IMR-90 (cell line): ENCODE measurements at regions not wholly inside any gene's neighbourhood (a gene's known extent, or its start where the extent isn't known, plus 50 kb on each side); places are given as distances from the start of the nearest gene placed in this dataset.
A peak's percentile ranks its signal among the peaks of the same experiment; 100 is the strongest.

Experiments
- ATAC-seq: fragments of 200-7000 bp; cut with Tn5 transposase; 2 replicates; pipeline ENCODE4 v1.9.1; 2020; ENCODE audit warnings: low read depth, mild to moderate bottlenecking, moderate library complexity
- BruUV-seq: library from RNA; stranded (reverse); fragments of 400-500 nt; replicated peaks from 2 replicates; lab custom pipeline; 2021; lab: Mats Ljungman, UMichigan
- CTCF ChIA-PET: fragments of 300-600 bp; formaldehyde crosslinking; extraction: SDS; loops from one replicate; lab custom pipeline; 2021; ENCODE audit warnings: antibody characterized with exemption; lab: Yijun Ruan, JAX
- POLR2A ChIA-PET: fragments of 300-600 bp; sonication (Branson Sonifier 250); formaldehyde crosslinking; loops from one replicate; lab custom pipeline; 2022; ENCODE audit warnings: antibody characterized with exemption; ENCODE audit not compliant: unreplicated experiment; lab: Charles Lee
- DNase-seq: peaks from one replicate; pipeline ENCODE4 v3.0.0; 2013
- H2AFZ ChIP-seq: replicated peaks from 2 replicates; pipeline ENCODE3; 2013; ENCODE audit warnings: low read length, mild to moderate bottlenecking; ENCODE audit not compliant: poor library complexity
- H2AK5ac ChIP-seq: 2 replicates; pipeline ENCODE4 v1.6.1; 2013; ENCODE audit warnings: low read depth, low read length, inconsistent platforms
- H2AK9ac ChIP-seq: replicated peaks from 2 replicates; pipeline ENCODE3; 2013; ENCODE audit warnings: mild to moderate bottlenecking, low read depth, low read length, moderate library complexity; ENCODE audit not compliant: poor library complexity
- H2BK120ac ChIP-seq: 2 replicates; pipeline ENCODE4 v1.6.1; 2013; ENCODE audit warnings: low read depth, low read length, inconsistent platforms
- H2BK15ac ChIP-seq: 3 replicates; pipeline ENCODE4 v1.6.1; 2013; ENCODE audit warnings: low read depth, low read length, inconsistent platforms
- H2BK20ac ChIP-seq: 2 replicates; pipeline ENCODE4 v1.6.1; 2013; ENCODE audit warnings: low read depth, mild to moderate bottlenecking, inconsistent platforms, low read length, moderate library complexity
- H2BK5ac ChIP-seq: 2 replicates; pipeline ENCODE4 v1.6.1; 2013; ENCODE audit warnings: mild to moderate bottlenecking, low read depth, low read length, inconsistent platforms; ENCODE audit not compliant: poor library complexity, severe bottlenecking
- H3K14ac ChIP-seq: replicated peaks from 2 replicates; pipeline ENCODE4 v1.6.1; 2013; ENCODE audit warnings: low read depth, low read length, inconsistent platforms
- H3K18ac ChIP-seq: 2 replicates; pipeline ENCODE4 v1.6.1; 2013; ENCODE audit warnings: low read depth, low read length, control low read depth
- H3K23ac ChIP-seq: 2 replicates; pipeline ENCODE4 v1.6.1; 2013; ENCODE audit warnings: low read depth, low read length, inconsistent platforms
- H3K27ac ChIP-seq: 2 replicates; pipeline ENCODE4 v1.5.1; 2013; ENCODE audit warnings: mild to moderate bottlenecking, control low read depth, low read length; ENCODE audit not compliant: insufficient read depth
- H3K27me3 ChIP-seq: 2 replicates; pipeline ENCODE4 v1.6.1; 2013; ENCODE audit warnings: low read length; ENCODE audit not compliant: control insufficient read depth, insufficient read depth
- H3K36me3 ChIP-seq: 2 replicates; pipeline ENCODE4 v1.6.1; 2013; ENCODE audit warnings: low read length, mixed read lengths; ENCODE audit not compliant: control insufficient read depth, insufficient read depth
- H3K4ac ChIP-seq: 2 replicates; pipeline ENCODE4 v1.6.1; 2013; ENCODE audit warnings: low read depth, low read length, inconsistent platforms
- H3K4me1 ChIP-seq: 2 replicates; pipeline ENCODE4 v1.6.1; 2013; ENCODE audit warnings: low read length, mixed read lengths; ENCODE audit not compliant: control insufficient read depth, insufficient read depth
- H3K4me2 ChIP-seq: 2 replicates; pipeline ENCODE4 v1.6.1; 2013; ENCODE audit warnings: low read depth, mild to moderate bottlenecking, control low read depth, low read length, moderate library complexity
- H3K4me3 ChIP-seq: 2 replicates; pipeline ENCODE4 v1.5.1; 2013; ENCODE audit warnings: low read depth, mild to moderate bottlenecking, control low read depth, low read length, moderate library complexity; ENCODE audit not compliant: insufficient read depth
- H3K56ac ChIP-seq: 2 replicates; pipeline ENCODE4 v1.6.1; 2013; ENCODE audit warnings: low read length, inconsistent platforms; ENCODE audit not compliant: insufficient read depth; ENCODE audit errors: extremely low read depth
- H3K79me1 ChIP-seq, 2 experiments: 2 replicates each; pipeline ENCODE4 v1.6.1; 2013; ENCODE audit warnings: low read length in 2 of 2, inconsistent platforms in 1 of 2, low read depth in 1 of 2
- H3K9ac ChIP-seq: 2 replicates; pipeline ENCODE4 v1.6.1; 2013; ENCODE audit warnings: low read depth, low read length, control low read depth
- H3K9me1 ChIP-seq: 2 replicates; pipeline ENCODE4 v1.6.1; 2013; ENCODE audit warnings: low read length, inconsistent platforms; ENCODE audit not compliant: insufficient read depth
- H3K9me3 ChIP-seq: 2 replicates; pipeline ENCODE4 v1.6.1; 2013; ENCODE audit warnings: low read length; ENCODE audit not compliant: control insufficient read depth, insufficient read depth
- H4K20me1 ChIP-seq: 2 replicates; pipeline ENCODE4 v1.6.1; 2013; ENCODE audit warnings: low read length, inconsistent platforms; ENCODE audit not compliant: insufficient read depth
- H4K5ac ChIP-seq: 2 replicates; pipeline ENCODE4 v1.6.1; 2013; ENCODE audit warnings: mild to moderate bottlenecking, low read depth, low read length, control low read depth
- H4K8ac ChIP-seq, 2 experiments: 2 replicates each; pipeline ENCODE4 v1.6.1; 2013; ENCODE audit warnings: low read depth in 2 of 2, low read length in 2 of 2, control low read depth in 1 of 2, inconsistent platforms in 1 of 2
- H4K91ac ChIP-seq: 2 replicates; pipeline ENCODE4 v1.6.1; 2013; ENCODE audit warnings: low read depth, low read length, inconsistent platforms; ENCODE audit not compliant: insufficient read depth
- MXI1 ChIP-seq: IDR thresholded peaks from 2 replicates; pipeline ENCODE4 v1.6.1; 2012; ENCODE audit warnings: low read depth, mild to moderate bottlenecking, low read length, moderate library complexity, borderline replicate concordance
- WGBS, 2 experiments: methylation state at CpG; one replicate each; pipeline versions ENCODE4 v1.1.5 to v1.1.7; 2013; ENCODE audit warnings: missing lambda C conversion rate in 2 of 2; ENCODE audit not compliant: insufficient read length in 1 of 2; ENCODE audit errors: extremely low coverage in 2 of 2; 5-methylcytosine and 5-hydroxymethylcytosine counted together
- dilution Hi-C: fragments of 300-500 bp; cut with HindIII; formaldehyde crosslinking; loops from one replicate; pipeline ENCODE4 v1.14.3; 2018; ENCODE audit warnings: low sequenced_read_pairs; ENCODE audit not compliant: unreplicated experiment
- in situ Hi-C: fragments of 300-500 bp; cut with MboI; formaldehyde crosslinking; loops from 3 replicates; pipeline ENCODE4 v1.14.3; 2019; ENCODE audit warnings: low sequenced_read_pairs, inconsistent platforms, mixed read lengths
- intact Hi-C: fragments of 100-400 bp; cut with micrococcal nuclease; formaldehyde crosslinking; loops from 2 replicates; pipeline ENCODE4 v1.10.0; 2022

GRCh38 chr17:27199948-27200347, 94.0 kb upstream of the WSB1 start:
- no peak overlapping the region for H2BK5ac ChIP-seq
- H4K8ac ChIP-seq: no peak overlapping the region
- no peaks in the 10 kb centered on the region for H3K9me1 ChIP-seq
- no peak overlapping the region for H3K18ac ChIP-seq
- POLR2A ChIA-PET: no interaction called here
- WGBS, 2 experiments: 100% methylated on average over 1 of the region's 4 CpGs; no CpG with 5 or more reads in 1 of the 2 experiments
- H4K91ac ChIP-seq: no peak overlapping the region
- no peak for TF ChIP-seq MXI1
- H2AK9ac ChIP-seq: no peak overlapping the region
- H2AFZ ChIP-seq: no peak overlapping the region
- H3K14ac ChIP-seq: no peak overlapping the region
- BruUV-seq: no TSS peak
- H3K4ac ChIP-seq: no peak overlapping the region
- no peaks in the 10 kb centered on the region for H4K20me1 ChIP-seq
- peaks cover 2% of the 10 kb centered on the region; the same call in 1 of the 2 replicates for H3K4me1 ChIP-seq
- H3K23ac ChIP-seq: no peak overlapping the region
- H3K27ac ChIP-seq: no peak overlapping the region
- H2BK15ac ChIP-seq: no peak overlapping the region
- in situ Hi-C loops (no loop called here), dilution Hi-C loops (no loop called here), intact Hi-C loops (loop anchor here (5.0 kb wide), 2 partner anchors 37 to 132 kb away; no protein-coding TSS in a partner anchor)
- H3K79me1 ChIP-seq: no peaks in the 10 kb centered on the region
- H3K27me3 ChIP-seq: peaks cover 3% of the 10 kb centered on the region; the same call in 1 of the 2 replicates
- CTCF ChIA-PET: interaction anchor here (1.3 kb wide), 1 partner anchor 133 kb away, joined by 3 read pairs; no protein-coding TSS in a partner anchor
- no peak overlapping the region for H3K9ac ChIP-seq
- H3K4me3 ChIP-seq: no peak overlapping the region
- no peak overlapping the region for H2AK5ac ChIP-seq
- H3K9me3 ChIP-seq: no peaks in the 10 kb centered on the region
- DNase-seq (peak; percentile 4), ATAC-seq (no peak)
- no peak overlapping the region for H3K4me2 ChIP-seq
- no peaks in the 10 kb centered on the region for H3K36me3 ChIP-seq
- no peak overlapping the region for H2BK20ac ChIP-seq
- no peak overlapping the region for H3K56ac ChIP-seq
- H2BK120ac ChIP-seq: no peak overlapping the region
- H4K5ac ChIP-seq: no peak overlapping the region
